H1 (cell line): ENCODE measurements at regions not wholly inside any gene's neighbourhood (a gene's known extent, or its start where the extent isn't known, plus 50 kb on each side); places are given as distances from the start of the nearest gene placed in this dataset.

Source experiments
- CTCF ChIA-PET: fragments of 300-600 bp; sonication (Branson Sonifier 250); formaldehyde crosslinking; loops from one replicate; lab custom pipeline; 2021; ENCODE audit not compliant: partially characterized antibody; lab: Charles Lee
- POLR2A ChIA-PET: fragments of 300-600 bp; sonication (Branson Sonifier 250); formaldehyde crosslinking; loops from one replicate; lab custom pipeline; 2021; ENCODE audit warnings: inconsistent platforms; ENCODE audit not compliant: partially characterized antibody; lab: Charles Lee
- DNase-seq, 2 experiments: peaks; one replicate each; pipeline versions ENCODE4 v3.0.0 to v3.0.0-alpha.2; 2010 to 2022; ENCODE audit warnings: low spot score in 2 of 2, low read depth in 1 of 2, mixed read lengths in 1 of 2
- FAIRE-seq: peaks from 2 replicates; lab custom pipeline; 2011; peaks lifted over from hg19 to GRCh38; lab: Jason Lieb, UNC
- H2AFZ ChIP-seq: 2 replicates; pipeline ENCODE4 v1.8.1; 2012; ENCODE audit warnings: low read length, inconsistent platforms
- H2AK5ac ChIP-seq: 2 replicates; pipeline ENCODE4 v1.6.1; 2013; ENCODE audit warnings: low read depth, low read length
- H2BK120ac ChIP-seq: replicated peaks from 2 replicates; pipeline ENCODE3; 2013; ENCODE audit warnings: low read depth, low read length, inconsistent platforms
- H2BK12ac ChIP-seq: 2 replicates; pipeline ENCODE4 v1.6.1; 2013; ENCODE audit warnings: low read depth, low read length
- H2BK15ac ChIP-seq: 2 replicates; pipeline ENCODE4 v1.6.1; 2013; ENCODE audit warnings: low read length
- H2BK20ac ChIP-seq: 2 replicates; pipeline ENCODE4 v1.6.1; 2013; ENCODE audit warnings: low read length
- H2BK5ac ChIP-seq: 2 replicates; pipeline ENCODE4 v1.6.1; 2013; ENCODE audit warnings: low read depth, low read length
- H3K14ac ChIP-seq: 2 replicates; pipeline ENCODE4 v1.6.1; 2013; ENCODE audit warnings: inconsistent platforms; ENCODE audit not compliant: insufficient read length
- H3K18ac ChIP-seq: 2 replicates; pipeline ENCODE4 v1.6.1; 2013; ENCODE audit warnings: low read length; ENCODE audit errors: extremely low read depth
- H3K23ac ChIP-seq: 2 replicates; pipeline ENCODE4 v1.6.1; 2013; ENCODE audit warnings: inconsistent platforms; ENCODE audit not compliant: insufficient read length
- H3K23me2 ChIP-seq: 2 replicates; pipeline ENCODE4 v1.6.1; 2013; ENCODE audit warnings: low read depth, low read length
- H3K27ac ChIP-seq: 2 replicates; pipeline ENCODE4 v1.6.1; 2011; ENCODE audit warnings: low read depth, low read length, inconsistent platforms
- H3K27me3 ChIP-seq, 4 experiments: replicated peaks in 1 of 4; 1 replicate in 1 of 4; 2 replicates in 3 of 4; pipeline versions ENCODE4 v1.6.1 to v1.8.1; 2011 to 2013; ENCODE audit warnings: low read length in 3 of 4, mild to moderate bottlenecking in 3 of 4, inconsistent platforms in 2 of 4, mixed read lengths in 2 of 4, moderate library complexity in 1 of 4; ENCODE audit not compliant: control insufficient read depth in 3 of 4, insufficient read depth in 3 of 4; ENCODE audit errors: extremely low read depth in 1 of 4
- H3K36me3 ChIP-seq, 4 experiments: 2 replicates each; pipeline versions ENCODE4 v1.6.1 to v1.8.1; 2011 to 2013; ENCODE audit warnings: mild to moderate bottlenecking in 4 of 4, low read length in 3 of 4, moderate library complexity in 2 of 4, control low read depth in 1 of 4, inconsistent platforms in 1 of 4; ENCODE audit not compliant: insufficient read depth in 4 of 4, control insufficient read depth in 2 of 4
- H3K4ac ChIP-seq: replicated peaks from 2 replicates; pipeline ENCODE3; 2013; ENCODE audit warnings: low read length, low read depth, mixed read lengths, inconsistent platforms; ENCODE audit not compliant: insufficient read length
- H3K4me1 ChIP-seq, 4 experiments: replicated peaks in 1 of 4; 1 replicate in 1 of 4; 2 replicates in 3 of 4; pipeline versions ENCODE4 v1.6.1 to v1.8.1; 2011 to 2013; ENCODE audit warnings: low read length in 3 of 4, inconsistent platforms in 2 of 4, mixed read lengths in 1 of 4; ENCODE audit not compliant: insufficient read depth in 4 of 4, control insufficient read depth in 3 of 4
- H3K4me2 ChIP-seq, 2 experiments: 2 replicates each; pipeline versions ENCODE4 v1.6.1 to v1.8.1; 2011 to 2013; ENCODE audit warnings: low read depth in 2 of 2, low read length in 2 of 2, control low read depth in 1 of 2, inconsistent platforms in 1 of 2, mild to moderate bottlenecking in 1 of 2; ENCODE audit not compliant: insufficient read depth in 1 of 2
- H3K4me3 ChIP-seq, 4 experiments: fragments of 200-600, 300-600 bp in 1 of 4; sonication (generic), shearing (Covaris generic), sonication (Bioruptor Twin) in 1 of 4; 2 replicates each; pipeline versions ENCODE4 v1.5.1 to v1.8.1; 2011 to 2016; ENCODE audit warnings: low read length in 4 of 4, low read depth in 3 of 4, control low read depth in 2 of 4, inconsistent platforms in 2 of 4, mild to moderate bottlenecking in 2 of 4, mixed read lengths in 1 of 4, moderate library complexity in 1 of 4; ENCODE audit not compliant: insufficient read depth in 2 of 4; ENCODE audit errors: extremely low read depth in 1 of 4
- H3K56ac ChIP-seq: replicated peaks from 2 replicates; pipeline ENCODE3; 2013; ENCODE audit warnings: low read depth, mild to moderate bottlenecking, mixed read lengths, low read length, inconsistent platforms; ENCODE audit not compliant: insufficient read length
- H3K79me1 ChIP-seq: 2 replicates; pipeline ENCODE4 v1.6.1; 2013; ENCODE audit warnings: low read depth, low read length, control low read depth
- H3K79me2 ChIP-seq, 2 experiments: 2 replicates each; pipeline versions ENCODE4 v1.6.1 to v1.8.1; 2012 to 2013; ENCODE audit warnings: low read length in 2 of 2, mild to moderate bottlenecking in 2 of 2, inconsistent platforms in 1 of 2; ENCODE audit not compliant: insufficient read depth in 2 of 2, control insufficient read depth in 1 of 2
- H3K9ac ChIP-seq, 4 experiments: replicated peaks in 1 of 4; 1 replicate in 1 of 4; 2 replicates in 3 of 4; pipeline versions ENCODE4 v1.6.1 to v1.8.1; 2011 to 2013; ENCODE audit warnings: low read depth in 3 of 4, low read length in 3 of 4, control low read depth in 2 of 4, mild to moderate bottlenecking in 2 of 4, moderate library complexity in 2 of 4, inconsistent platforms in 1 of 4; ENCODE audit errors: extremely low read depth in 1 of 4
- H3K9me3 ChIP-seq, 2 experiments: 2 replicates each; pipeline versions ENCODE4 v1.6.1 to v1.8.1; 2012 to 2013; ENCODE audit warnings: mild to moderate bottlenecking in 2 of 2, moderate library complexity in 2 of 2, control low read depth in 1 of 2, inconsistent platforms in 1 of 2, low read depth in 1 of 2, low read length in 1 of 2, mixed read lengths in 1 of 2; ENCODE audit not compliant: insufficient read depth in 2 of 2
- H4K20me1 ChIP-seq, 2 experiments: replicated peaks in 1 of 2; 2 replicates each; pipeline versions ENCODE3 to v1.8.1; 2011 to 2013; ENCODE audit warnings: inconsistent platforms in 2 of 2, low read length in 2 of 2, mild to moderate bottlenecking in 1 of 2; ENCODE audit not compliant: insufficient read depth in 2 of 2, control insufficient read depth in 1 of 2
- H4K5ac ChIP-seq: 2 replicates; pipeline ENCODE4 v1.6.1; 2013; ENCODE audit warnings: low read length, low read depth, mixed read lengths, inconsistent platforms; ENCODE audit not compliant: insufficient read length
- H4K8ac ChIP-seq: 2 replicates; pipeline ENCODE4 v1.8.0; 2013; ENCODE audit warnings: mild to moderate bottlenecking, moderate library complexity, low read length, inconsistent platforms; ENCODE audit not compliant: insufficient read depth; ENCODE audit errors: extremely low read depth
- H4K91ac ChIP-seq: replicated peaks from 2 replicates; pipeline ENCODE3; 2013; ENCODE audit warnings: low read length, mixed read lengths, inconsistent platforms; ENCODE audit not compliant: insufficient read length
- GABPA ChIP-seq: IDR thresholded peaks from 2 replicates; pipeline ENCODE4 v1.6.1; 2011; ENCODE audit warnings: mild to moderate bottlenecking, low read length, moderate library complexity, borderline replicate concordance; ENCODE audit not compliant: insufficient read depth
- KDM1A ChIP-seq: fragments of 200-600, 300-600 bp; sonication (generic); IDR thresholded peaks from 2 replicates; pipeline ENCODE4 v1.7.1; 2016; ENCODE audit warnings: mild to moderate bottlenecking, low read length, borderline replicate concordance
- KDM4A ChIP-seq: IDR thresholded peaks from one replicate; pipeline ENCODE4 v1.7.1; 2012; ENCODE audit warnings: low read depth, mild to moderate bottlenecking, moderate library complexity, low read length, inconsistent platforms; ENCODE audit not compliant: severe bottlenecking
- TCF12 ChIP-seq: IDR thresholded peaks from 2 replicates; pipeline ENCODE4 v1.6.1; 2011; ENCODE audit warnings: low read depth, mild to moderate bottlenecking, low read length
- TF ChIP-seq, protein P1 (sequence below): IDR thresholded peaks from 2 replicates; pipeline ENCODE4 v1.6.1; 2012; ENCODE audit warnings: low read length, inconsistent platforms

DNA sequence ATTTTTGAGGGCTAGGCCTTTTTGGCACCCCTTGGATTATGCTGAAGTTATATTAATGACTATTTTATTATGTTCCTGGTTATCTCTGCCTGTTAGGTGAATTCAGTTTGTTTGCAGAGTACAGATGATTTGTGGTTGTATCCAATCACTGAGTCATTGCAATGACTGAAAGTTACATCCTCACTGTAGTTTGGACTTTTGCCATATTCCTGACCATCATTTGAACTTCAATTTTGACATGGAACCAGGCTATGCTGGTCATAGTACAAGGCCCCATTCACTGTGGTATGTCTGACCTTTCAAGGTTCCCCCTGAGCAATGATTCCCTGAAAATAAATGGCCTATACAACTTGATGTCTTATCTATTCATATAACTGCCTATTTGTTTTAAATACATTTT, 621.0 kb downstream of the CCER1 start:
- Histone ChIP-seq H3K4me2 (no peak overlapping the region), H3K14ac (no peak overlapping the region), H3K27me3 (peaks cover 0 to 4% (median under 1%) of the 10 kb centered on the region in 4 experiments; a peak in 2 of 7 replicates), H3K23me2 (no peaks in the 10 kb centered on the region; the same call in 1 of the 2 replicates), H3K4me1 (0 out of 7 replicates have a peak, but pooled peaks cover 0 to 3% (median 0%) of the 10 kb centered on the region in 4 experiments), H2AFZ (no peak overlapping the region), H4K20me1 (no peaks in the 10 kb centered on the region), H3K23ac (no peak overlapping the region), H3K27ac (no peak overlapping the region), H3K9me3 (no peaks in the 10 kb centered on the region), H3K36me3 (no peaks in the 10 kb centered on the region), H2BK120ac (no peak overlapping the region), H4K8ac (no peak overlapping the region), H3K9ac (no peak overlapping the region), H4K91ac (no peak overlapping the region), H2AK5ac (no peak overlapping the region), H2BK12ac (no peak overlapping the region), H2BK5ac (no peak overlapping the region), H3K79me1 (no peaks in the 10 kb centered on the region), H3K4ac (no peak overlapping the region), H2BK20ac (no peak overlapping the region), H3K79me2 (no peaks in the 10 kb centered on the region), H4K5ac (no peak overlapping the region), H3K4me3 (no peak overlapping the region), H3K18ac (no peak overlapping the region), H3K56ac (no peak overlapping the region), H2BK15ac (no peak overlapping the region)
- ChIA-PET CTCF (no interaction called here), POLR2A (no interaction called here)
- DNase-seq (no peak), FAIRE-seq (no peak)
- no peak for TF ChIP-seq TCF12
- no peak for TF ChIP-seq KDM1A
- TF ChIP-seq, protein P1, sequence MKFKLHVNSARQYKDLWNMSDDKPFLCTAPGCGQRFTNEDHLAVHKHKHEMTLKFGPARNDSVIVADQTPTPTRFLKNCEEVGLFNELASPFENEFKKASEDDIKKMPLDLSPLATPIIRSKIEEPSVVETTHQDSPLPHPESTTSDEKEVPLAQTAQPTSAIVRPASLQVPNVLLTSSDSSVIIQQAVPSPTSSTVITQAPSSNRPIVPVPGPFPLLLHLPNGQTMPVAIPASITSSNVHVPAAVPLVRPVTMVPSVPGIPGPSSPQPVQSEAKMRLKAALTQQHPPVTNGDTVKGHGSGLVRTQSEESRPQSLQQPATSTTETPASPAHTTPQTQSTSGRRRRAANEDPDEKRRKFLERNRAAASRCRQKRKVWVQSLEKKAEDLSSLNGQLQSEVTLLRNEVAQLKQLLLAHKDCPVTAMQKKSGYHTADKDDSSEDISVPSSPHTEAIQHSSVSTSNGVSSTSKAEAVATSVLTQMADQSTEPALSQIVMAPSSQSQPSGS = no peak
- TF ChIP-seq KDM4A = no peak
- no peak for TF ChIP-seq GABPA
